ENCODE measurements at regions not wholly inside any gene's neighbourhood (a gene's known extent, or its start where the extent isn't known, plus 50 kb on each side); places are given as distances from the start of the nearest gene placed in this dataset.

DNA sequence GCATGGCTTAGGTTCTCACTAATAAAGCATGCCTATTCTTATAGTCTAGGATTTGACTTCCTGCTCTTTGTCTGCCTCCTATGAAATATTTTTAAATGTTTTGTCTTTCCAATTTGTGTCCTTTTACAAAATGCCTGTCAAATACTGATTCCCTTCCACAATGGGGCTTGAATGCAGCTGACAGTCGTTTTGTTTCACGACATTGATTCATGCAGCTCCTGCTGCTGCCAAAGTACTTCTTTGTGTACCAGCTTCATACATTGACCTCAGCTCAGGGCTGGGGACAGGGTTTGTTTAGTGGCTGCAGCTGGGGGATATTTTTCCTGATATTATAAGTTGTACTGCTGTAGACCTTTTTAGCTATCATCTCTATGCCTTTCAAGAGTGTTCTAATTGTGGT, 371.9 kb upstream of the CHRM2 start:
- POLR2A ChIA-PET, result no interaction called here
- Histone ChIP-seq H3K4me3 (ENCODE audit: low read depth, low read length) (no peak overlapping the region), H3K27me3 (ENCODE audit: control insufficient read depth, insufficient read depth, low read length) (no peaks in the 10 kb centered on the region), H3K36me3 (ENCODE audit: control insufficient read depth, insufficient read depth, low read length) (no peaks in the 10 kb centered on the region)
- CTCF ChIA-PET, result no interaction called here
- no peak for DNase-seq (ENCODE audit: low read depth)
- TF ChIP-seq, protein P1, sequence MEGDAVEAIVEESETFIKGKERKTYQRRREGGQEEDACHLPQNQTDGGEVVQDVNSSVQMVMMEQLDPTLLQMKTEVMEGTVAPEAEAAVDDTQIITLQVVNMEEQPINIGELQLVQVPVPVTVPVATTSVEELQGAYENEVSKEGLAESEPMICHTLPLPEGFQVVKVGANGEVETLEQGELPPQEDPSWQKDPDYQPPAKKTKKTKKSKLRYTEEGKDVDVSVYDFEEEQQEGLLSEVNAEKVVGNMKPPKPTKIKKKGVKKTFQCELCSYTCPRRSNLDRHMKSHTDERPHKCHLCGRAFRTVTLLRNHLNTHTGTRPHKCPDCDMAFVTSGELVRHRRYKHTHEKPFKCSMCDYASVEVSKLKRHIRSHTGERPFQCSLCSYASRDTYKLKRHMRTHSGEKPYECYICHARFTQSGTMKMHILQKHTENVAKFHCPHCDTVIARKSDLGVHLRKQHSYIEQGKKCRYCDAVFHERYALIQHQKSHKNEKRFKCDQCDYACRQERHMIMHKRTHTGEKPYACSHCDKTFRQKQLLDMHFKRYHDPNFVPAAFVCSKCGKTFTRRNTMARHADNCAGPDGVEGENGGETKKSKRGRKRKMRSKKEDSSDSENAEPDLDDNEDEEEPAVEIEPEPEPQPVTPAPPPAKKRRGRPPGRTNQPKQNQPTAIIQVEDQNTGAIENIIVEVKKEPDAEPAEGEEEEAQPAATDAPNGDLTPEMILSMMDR (IDR thresholded peaks at IDR 0.05; ENCODE audit: insufficient read depth, low read depth, low read length), result no peak

DNA sequence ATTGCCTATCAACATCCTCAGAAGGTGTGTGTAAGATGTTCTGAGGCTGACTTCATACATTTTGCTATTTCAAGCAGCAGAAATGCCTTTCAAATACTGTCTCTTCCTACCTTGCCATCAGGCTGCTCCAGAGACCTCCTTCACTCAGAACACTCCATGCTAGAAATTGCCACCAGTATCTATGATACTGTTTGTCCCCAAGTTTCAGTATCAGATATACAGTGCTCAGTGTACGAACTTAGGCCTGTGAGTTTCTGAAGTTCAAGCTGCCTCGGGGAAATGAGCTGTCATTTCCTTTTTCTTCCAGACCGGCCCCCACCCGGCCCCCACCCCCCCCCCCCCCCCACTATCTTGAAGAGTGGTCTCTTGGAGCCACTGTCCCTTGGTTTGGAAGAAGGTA, 373.4 kb upstream of the CHRM2 start:
- Histone ChIP-seq H3K4me3 (ENCODE audit: low read depth, low read length) (no peak overlapping the region), H3K27me3 (ENCODE audit: control insufficient read depth, insufficient read depth, low read length) (no peaks in the 10 kb centered on the region), H3K36me3 (ENCODE audit: control insufficient read depth, insufficient read depth, low read length) (no peaks in the 10 kb centered on the region)
- POLR2A ChIA-PET, result no interaction called here
- DNase-seq (ENCODE audit: low read depth), result no peak
- CTCF ChIA-PET, result no interaction called here
- TF ChIP-seq, protein P1 (IDR thresholded peaks at IDR 0.05; ENCODE audit: insufficient read depth, low read depth, low read length), result no peak

DNA sequence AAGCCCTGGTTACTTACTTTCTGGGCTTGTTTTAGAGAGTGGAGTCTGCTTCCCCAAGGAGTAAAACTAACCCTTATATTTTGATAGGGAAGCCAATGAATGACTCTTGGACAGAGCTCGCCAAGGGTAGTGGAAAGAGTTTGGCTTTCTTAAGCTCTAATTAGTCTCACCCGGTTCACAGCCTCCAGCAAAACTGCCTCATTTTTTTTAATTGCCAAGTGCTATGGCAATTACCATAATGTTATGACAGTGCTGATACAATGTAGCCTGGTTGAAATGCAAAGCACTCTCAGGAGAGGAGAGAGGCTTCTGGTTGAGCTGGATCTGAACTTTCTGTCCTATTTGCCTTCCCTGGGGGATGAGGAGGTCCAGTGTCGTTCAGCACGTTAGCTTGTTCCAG, 376.1 kb upstream of the CHRM2 start:
- no peak overlapping the region for H3K4me3 ChIP-seq (ENCODE audit: low read depth, low read length)
- no peak for DNase-seq (ENCODE audit: low read depth)
- H3K36me3 ChIP-seq (ENCODE audit: control insufficient read depth, insufficient read depth, low read length), result no peaks in the 10 kb centered on the region
- no peaks in the 10 kb centered on the region for H3K27me3 ChIP-seq (ENCODE audit: control insufficient read depth, insufficient read depth, low read length)
- CTCF ChIA-PET, result no interaction called here
- TF ChIP-seq, protein P1 (IDR thresholded peaks at IDR 0.05; ENCODE audit: insufficient read depth, low read depth, low read length), result no peak
- POLR2A ChIA-PET, result no interaction called here

DNA sequence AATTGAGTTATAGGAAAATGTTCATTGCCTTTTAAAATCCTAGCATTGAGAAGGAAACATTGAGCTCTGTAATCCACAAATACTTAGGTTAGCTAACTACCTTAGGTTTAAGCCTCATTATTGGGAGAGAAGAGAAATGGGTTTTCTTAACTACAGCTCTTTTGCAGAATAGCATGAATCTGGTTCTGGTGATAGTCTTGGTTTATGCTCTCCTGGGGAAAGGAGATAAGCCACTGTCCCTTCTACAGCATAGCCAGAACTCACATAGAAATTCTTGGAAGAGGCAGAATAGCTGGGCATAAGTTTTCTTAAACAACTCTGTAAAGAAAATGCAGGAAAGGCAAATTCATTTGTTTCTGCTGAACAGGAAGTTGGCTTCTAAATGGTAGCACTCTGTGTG, 378.6 kb upstream of the CHRM2 start:
- Histone ChIP-seq H3K4me3 (ENCODE audit: low read depth, low read length) (no peak overlapping the region), H3K36me3 (ENCODE audit: control insufficient read depth, insufficient read depth, low read length) (no peaks in the 10 kb centered on the region), H3K27me3 (ENCODE audit: control insufficient read depth, insufficient read depth, low read length) (no peaks in the 10 kb centered on the region)
- POLR2A ChIA-PET, result no interaction called here
- TF ChIP-seq, protein P1 (IDR thresholded peaks at IDR 0.05; ENCODE audit: insufficient read depth, low read depth, low read length), result no peak
- no peak for DNase-seq (ENCODE audit: low read depth)
- CTCF ChIA-PET, result no interaction called here

DNA sequence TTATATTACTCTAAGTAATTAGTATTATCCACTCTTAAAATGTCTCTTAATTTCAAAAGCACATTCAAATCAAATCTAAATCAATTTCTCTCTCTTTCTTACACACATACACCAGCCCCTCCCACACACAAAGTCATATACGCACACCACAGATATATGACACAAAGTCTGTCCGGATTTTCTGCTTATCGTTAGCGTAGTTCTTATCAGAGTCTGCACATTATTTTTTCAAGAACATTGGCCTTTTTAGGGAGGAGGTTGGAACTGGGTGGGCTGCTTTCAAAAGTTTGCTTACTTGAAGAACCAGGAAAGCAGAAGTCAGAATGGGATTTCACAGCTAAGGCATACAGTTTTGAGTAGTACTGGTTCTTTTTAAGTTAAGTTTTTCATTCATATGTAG, 387.6 kb upstream of the CHRM2 start:
- CTCF ChIA-PET, result no interaction called here
- H3K4me3 ChIP-seq (ENCODE audit: low read depth, low read length), result no peak overlapping the region
- no peaks in the 10 kb centered on the region for H3K27me3 ChIP-seq (ENCODE audit: control insufficient read depth, insufficient read depth, low read length)
- TF ChIP-seq, protein P1 (IDR thresholded peaks at IDR 0.05; ENCODE audit: insufficient read depth, low read depth, low read length), result no peak
- POLR2A ChIA-PET, result no interaction called here
- no peak for DNase-seq (ENCODE audit: low read depth)
- no peaks in the 10 kb centered on the region for H3K36me3 ChIP-seq (ENCODE audit: control insufficient read depth, insufficient read depth, low read length)

All from BJ (cell line).